ENCODE measurements at regions not wholly inside any gene's neighbourhood (a gene's known extent, or its start where the extent isn't known, plus 50 kb on each side); places are given as distances from the start of the nearest gene placed in this dataset.

- Histone ChIP-seq H3K4me3 (ENCODE audit: low read length in 2 of 2) (no peak overlapping the region), H3K9me3 (ENCODE audit: control insufficient read depth in 2 of 2, low read length in 2 of 2) (no peaks in the 10 kb centered on the region), H3K27me3 (ENCODE audit: control insufficient read depth in 2 of 2, insufficient read depth in 2 of 2, low read length in 2 of 2) (no peaks in the 10 kb centered on the region), H3K4me1 (ENCODE audit: control insufficient read depth in 2 of 2, insufficient read depth in 2 of 2, low read length in 2 of 2) (no peaks in the 10 kb centered on the region), H3K27ac (ENCODE audit: low read depth in 2 of 2, low read length in 2 of 2) (no peak overlapping the region), H3K36me3 (ENCODE audit: control insufficient read depth in 2 of 2, insufficient read depth in 2 of 2, low read length in 2 of 2) (no peaks in the 10 kb centered on the region), H3K9ac (ENCODE audit: low read depth in 1 of 2, low read length in 2 of 2) (no peak overlapping the region)
These were observed 814.2 kb upstream of the SLITRK5 start for GRCh38 chr13:86856991-86857390.

- Histone ChIP-seq H3K9me3 (ENCODE audit: control insufficient read depth in 2 of 2, low read length in 2 of 2) (no peaks in the 10 kb centered on the region), H3K4me3 (ENCODE audit: low read length in 2 of 2) (no peak overlapping the region), H3K9ac (ENCODE audit: low read depth in 1 of 2, low read length in 2 of 2) (no peak overlapping the region), H3K27me3 (ENCODE audit: control insufficient read depth in 2 of 2, insufficient read depth in 2 of 2, low read length in 2 of 2) (no peaks in the 10 kb centered on the region), H3K36me3 (ENCODE audit: control insufficient read depth in 2 of 2, insufficient read depth in 2 of 2, low read length in 2 of 2) (no peaks in the 10 kb centered on the region), H3K27ac (ENCODE audit: low read depth in 2 of 2, low read length in 2 of 2) (no peak overlapping the region), H3K4me1 (ENCODE audit: control insufficient read depth in 2 of 2, insufficient read depth in 2 of 2, low read length in 2 of 2) (no peaks in the 10 kb centered on the region)
These were observed 813.0 kb upstream of the SLITRK5 start for GRCh38 chr13:86858216-86858615.

GRCh38 chr13:86862137-86862536 lies 809.0 kb upstream of the SLITRK5 start:
- H3K4me3 ChIP-seq (ENCODE audit: low read length in 2 of 2) = no peak overlapping the region
- no peaks in the 10 kb centered on the region for H3K4me1 ChIP-seq (ENCODE audit: control insufficient read depth in 2 of 2, insufficient read depth in 2 of 2, low read length in 2 of 2)
- H3K27ac ChIP-seq (ENCODE audit: low read depth in 2 of 2, low read length in 2 of 2) = no peak overlapping the region
- no peaks in the 10 kb centered on the region for H3K9me3 ChIP-seq (ENCODE audit: control insufficient read depth in 2 of 2, low read length in 2 of 2)
- no peak overlapping the region for H3K9ac ChIP-seq (ENCODE audit: low read depth in 1 of 2, low read length in 2 of 2)
- H3K27me3 ChIP-seq (ENCODE audit: control insufficient read depth in 2 of 2, insufficient read depth in 2 of 2, low read length in 2 of 2) = no peaks in the 10 kb centered on the region
- no peaks in the 10 kb centered on the region for H3K36me3 ChIP-seq (ENCODE audit: control insufficient read depth in 2 of 2, insufficient read depth in 2 of 2, low read length in 2 of 2)

GRCh38 chr13:86864376-86864775 lies 806.8 kb upstream of the SLITRK5 start:
- Histone ChIP-seq H3K27ac (ENCODE audit: low read depth in 2 of 2, low read length in 2 of 2) (no peak overlapping the region), H3K36me3 (ENCODE audit: control insufficient read depth in 2 of 2, insufficient read depth in 2 of 2, low read length in 2 of 2) (no peaks in the 10 kb centered on the region), H3K9me3 (ENCODE audit: control insufficient read depth in 2 of 2, low read length in 2 of 2) (no peaks in the 10 kb centered on the region), H3K4me1 (ENCODE audit: control insufficient read depth in 2 of 2, insufficient read depth in 2 of 2, low read length in 2 of 2) (no peaks in the 10 kb centered on the region), H3K9ac (ENCODE audit: low read depth in 1 of 2, low read length in 2 of 2) (no peak overlapping the region), H3K4me3 (ENCODE audit: low read length in 2 of 2) (no peak overlapping the region), H3K27me3 (ENCODE audit: control insufficient read depth in 2 of 2, insufficient read depth in 2 of 2, low read length in 2 of 2) (no peaks in the 10 kb centered on the region)

- H3K27ac ChIP-seq (ENCODE audit: low read depth in 2 of 2, low read length in 2 of 2) = no peak overlapping the region
- H3K9me3 ChIP-seq (ENCODE audit: control insufficient read depth in 2 of 2, low read length in 2 of 2) = no peaks in the 10 kb centered on the region
- H3K4me1 ChIP-seq (ENCODE audit: control insufficient read depth in 2 of 2, insufficient read depth in 2 of 2, low read length in 2 of 2) = no peaks in the 10 kb centered on the region
- H3K9ac ChIP-seq (ENCODE audit: low read depth in 1 of 2, low read length in 2 of 2) = no peak overlapping the region
- H3K36me3 ChIP-seq (ENCODE audit: control insufficient read depth in 2 of 2, insufficient read depth in 2 of 2, low read length in 2 of 2) = no peaks in the 10 kb centered on the region
- H3K27me3 ChIP-seq (ENCODE audit: control insufficient read depth in 2 of 2, insufficient read depth in 2 of 2, low read length in 2 of 2) = no peaks in the 10 kb centered on the region
- no peak overlapping the region for H3K4me3 ChIP-seq (ENCODE audit: low read length in 2 of 2)
These were observed 800.7 kb upstream of the SLITRK5 start for GRCh38 chr13:86870444-86870843.

- H3K36me3 ChIP-seq (ENCODE audit: control insufficient read depth in 2 of 2, insufficient read depth in 2 of 2, low read length in 2 of 2) = no peaks in the 10 kb centered on the region
- no peaks in the 10 kb centered on the region for H3K4me1 ChIP-seq (ENCODE audit: control insufficient read depth in 2 of 2, insufficient read depth in 2 of 2, low read length in 2 of 2)
- H3K27me3 ChIP-seq (ENCODE audit: control insufficient read depth in 2 of 2, insufficient read depth in 2 of 2, low read length in 2 of 2) = no peaks in the 10 kb centered on the region
- no peak overlapping the region for H3K4me3 ChIP-seq (ENCODE audit: low read length in 2 of 2)
- H3K9me3 ChIP-seq (ENCODE audit: control insufficient read depth in 2 of 2, low read length in 2 of 2) = no peaks in the 10 kb centered on the region
- no peak overlapping the region for H3K27ac ChIP-seq (ENCODE audit: low read depth in 2 of 2, low read length in 2 of 2)
- no peak overlapping the region for H3K9ac ChIP-seq (ENCODE audit: low read depth in 1 of 2, low read length in 2 of 2)
These were observed 793.7 kb upstream of the SLITRK5 start for GRCh38 chr13:86877441-86877840.

GRCh38 chr13:86878781-86879180 lies 792.4 kb upstream of the SLITRK5 start:
- Histone ChIP-seq H3K36me3 (ENCODE audit: control insufficient read depth in 2 of 2, insufficient read depth in 2 of 2, low read length in 2 of 2) (no peaks in the 10 kb centered on the region), H3K4me1 (ENCODE audit: control insufficient read depth in 2 of 2, insufficient read depth in 2 of 2, low read length in 2 of 2) (no peaks in the 10 kb centered on the region), H3K27me3 (ENCODE audit: control insufficient read depth in 2 of 2, insufficient read depth in 2 of 2, low read length in 2 of 2) (no peaks in the 10 kb centered on the region), H3K9ac (ENCODE audit: low read depth in 1 of 2, low read length in 2 of 2) (no peak overlapping the region), H3K4me3 (ENCODE audit: low read length in 2 of 2) (no peak overlapping the region), H3K9me3 (ENCODE audit: control insufficient read depth in 2 of 2, low read length in 2 of 2) (no peaks in the 10 kb centered on the region), H3K27ac (ENCODE audit: low read depth in 2 of 2, low read length in 2 of 2) (no peak overlapping the region)

GRCh38 chr13:86881390-86881789 lies 789.8 kb upstream of the SLITRK5 start:
- Histone ChIP-seq H3K9ac (ENCODE audit: low read depth in 1 of 2, low read length in 2 of 2) (no peak overlapping the region), H3K36me3 (ENCODE audit: control insufficient read depth in 2 of 2, insufficient read depth in 2 of 2, low read length in 2 of 2) (no peaks in the 10 kb centered on the region), H3K4me1 (ENCODE audit: control insufficient read depth in 2 of 2, insufficient read depth in 2 of 2, low read length in 2 of 2) (no peaks in the 10 kb centered on the region), H3K27ac (ENCODE audit: low read depth in 2 of 2, low read length in 2 of 2) (no peak overlapping the region), H3K9me3 (ENCODE audit: control insufficient read depth in 2 of 2, low read length in 2 of 2) (no peaks in the 10 kb centered on the region), H3K27me3 (ENCODE audit: control insufficient read depth in 2 of 2, insufficient read depth in 2 of 2, low read length in 2 of 2) (no peaks in the 10 kb centered on the region), H3K4me3 (ENCODE audit: low read length in 2 of 2) (no peak overlapping the region)

GRCh38 chr13:86882107-86882506 lies 789.1 kb upstream of the SLITRK5 start:
- Histone ChIP-seq H3K36me3 (ENCODE audit: control insufficient read depth in 2 of 2, insufficient read depth in 2 of 2, low read length in 2 of 2) (no peaks in the 10 kb centered on the region), H3K9me3 (ENCODE audit: control insufficient read depth in 2 of 2, low read length in 2 of 2) (no peaks in the 10 kb centered on the region), H3K27ac (ENCODE audit: low read depth in 2 of 2, low read length in 2 of 2) (no peak overlapping the region)

GRCh38 chr13:86882835-86883234 lies 788.3 kb upstream of the SLITRK5 start:
- Histone ChIP-seq H3K4me1 (ENCODE audit: control insufficient read depth in 2 of 2, insufficient read depth in 2 of 2, low read length in 2 of 2) (no peaks in the 10 kb centered on the region), H3K36me3 (ENCODE audit: control insufficient read depth in 2 of 2, insufficient read depth in 2 of 2, low read length in 2 of 2) (no peaks in the 10 kb centered on the region), H3K4me3 (ENCODE audit: low read length in 2 of 2) (no peak overlapping the region), H3K27me3 (ENCODE audit: control insufficient read depth in 2 of 2, insufficient read depth in 2 of 2, low read length in 2 of 2) (no peaks in the 10 kb centered on the region), H3K27ac (ENCODE audit: low read depth in 2 of 2, low read length in 2 of 2) (no peak overlapping the region), H3K9ac (ENCODE audit: low read depth in 1 of 2, low read length in 2 of 2) (no peak overlapping the region), H3K9me3 (ENCODE audit: control insufficient read depth in 2 of 2, low read length in 2 of 2) (no peaks in the 10 kb centered on the region)

More at GRCh38 chr13:86882107-86882506, 789.1 kb upstream of the SLITRK5 start:
- H3K27me3 ChIP-seq (ENCODE audit: control insufficient read depth in 2 of 2, insufficient read depth in 2 of 2, low read length in 2 of 2) = no peaks in the 10 kb centered on the region
- no peak overlapping the region for H3K9ac ChIP-seq (ENCODE audit: low read depth in 1 of 2, low read length in 2 of 2)
- H3K4me3 ChIP-seq (ENCODE audit: low read length in 2 of 2) = no peak overlapping the region
- H3K4me1 ChIP-seq (ENCODE audit: control insufficient read depth in 2 of 2, insufficient read depth in 2 of 2, low read length in 2 of 2) = no peaks in the 10 kb centered on the region

GRCh38 chr13:86892330-86892729 lies 778.8 kb upstream of the SLITRK5 start:
- H3K27ac ChIP-seq (ENCODE audit: low read depth in 2 of 2, low read length in 2 of 2) = no peak overlapping the region
- H3K9ac ChIP-seq (ENCODE audit: low read depth in 1 of 2, low read length in 2 of 2) = no peak overlapping the region
- H3K4me1 ChIP-seq (ENCODE audit: control insufficient read depth in 2 of 2, insufficient read depth in 2 of 2, low read length in 2 of 2) = no peaks in the 10 kb centered on the region
- H3K9me3 ChIP-seq (ENCODE audit: control insufficient read depth in 2 of 2, low read length in 2 of 2) = no peaks in the 10 kb centered on the region
- no peaks in the 10 kb centered on the region for H3K27me3 ChIP-seq (ENCODE audit: control insufficient read depth in 2 of 2, insufficient read depth in 2 of 2, low read length in 2 of 2)
- no peaks in the 10 kb centered on the region for H3K36me3 ChIP-seq (ENCODE audit: control insufficient read depth in 2 of 2, insufficient read depth in 2 of 2, low read length in 2 of 2)
- H3K4me3 ChIP-seq (ENCODE audit: low read length in 2 of 2) = no peak overlapping the region
